Spleen (tissue), 11 donors: ENCODE measurements at regions not wholly inside any gene's neighbourhood (a gene's known extent, or its start where the extent isn't known, plus 50 kb on each side); places are given as distances from the start of the nearest gene placed in this dataset.

Source experiments
- DNase-seq: peaks from one replicate; pipeline ENCODE4 v3.0.0-alpha.2; 2020
- H3K27ac ChIP-seq, 8 donors: fragments of 200-600 bp; sonication (generic) in 7 of 8; 1 replicate in 4 of 8; 2 replicates in 4 of 8; pipeline versions ENCODE4 v1.5.0 to v1.8.0; 2016 to 2021; ENCODE audit warnings: inconsistent platforms in 4 of 8, mild to moderate bottlenecking in 4 of 8, moderate library complexity in 1 of 8
- H3K27me3 ChIP-seq, 7 donors: fragments of 200-600 bp; sonication (generic) in 6 of 7; replicated peaks in 1 of 7; 1 replicate in 4 of 7; 2 replicates in 3 of 7; pipeline versions ENCODE4 v1.5.0 to v1.8.0; 2016 to 2021; ENCODE audit warnings: inconsistent platforms in 3 of 7, mild to moderate bottlenecking in 1 of 7
- H3K36me3 ChIP-seq, 6 donors: fragments of 200-600 bp; sonication (generic) in 5 of 6; 1 replicate in 4 of 6; 2 replicates in 2 of 6; pipeline versions ENCODE4 v1.5.0 to v1.8.0; 2016 to 2021; ENCODE audit warnings: inconsistent platforms in 2 of 6
- H3K4me1 ChIP-seq, 6 donors: fragments of 200-600 bp; sonication (generic) in 5 of 6; 1 replicate in 3 of 6; 2 replicates in 3 of 6; pipeline versions ENCODE4 v1.5.0 to v1.8.0; 2016 to 2021; ENCODE audit warnings: inconsistent platforms in 3 of 6
- H3K4me3 ChIP-seq, 8 donors: fragments of 200-600 bp; sonication (generic) in 7 of 8; 1 replicate in 4 of 8; 2 replicates in 4 of 8; pipeline versions ENCODE4 v1.5.0 to v1.8.0; 2016 to 2021; ENCODE audit warnings: inconsistent platforms in 4 of 8, mild to moderate bottlenecking in 4 of 8, moderate library complexity in 2 of 8
- H3K9me3 ChIP-seq, 8 donors: fragments of 200-600 bp; sonication (generic) in 7 of 8; 1 replicate in 4 of 8; 2 replicates in 4 of 8; pipeline versions ENCODE4 v1.5.0 to v1.8.0; 2016 to 2021; ENCODE audit warnings: inconsistent platforms in 4 of 8
- POLR2A ChIP-seq, 3 donors: fragments of 450-650 bp; IDR thresholded peaks; one replicate each; pipeline ENCODE4 v1.5.1; 2017; ENCODE audit warnings: antibody characterized with exemption in 3 of 3, mild to moderate bottlenecking in 1 of 3
- POLR2AphosphoS5 ChIP-seq, 3 donors: sonication (generic); formaldehyde crosslinking; IDR thresholded peaks; one replicate each; pipeline ENCODE4 v1.5.1; 2017; ENCODE audit warnings: antibody characterized with exemption in 3 of 3
- WGBS, 5 donors: extraction: QIAGEN DNeasy Blood & Tissue Kit in 3 of 5; methylation state at CpG; one replicate each; pipeline versions ENCODE4 v1.1.5 to v1.1.7; 2013 to 2018; 5-methylcytosine and 5-hydroxymethylcytosine counted together
- intact Hi-C: fragments of 100-400 bp; cut with DNase I; formaldehyde crosslinking; loops from one replicate; pipeline ENCODE4 v1.15.0; 2023; ENCODE audit warnings: low total_unique reads
- TF ChIP-seq, protein P1 (sequence below), 11 experiments: fragments of 200-600 bp in 7 of 11; fragments of 450-650 bp in 4 of 11; sonication (generic) in 4 of 11; IDR thresholded peaks in 8 of 11; conservative IDR thresholded peaks in 3 of 11; 1 replicate in 7 of 11; 2 replicates in 4 of 11; pipeline versions ENCODE4 v1.4.0 to v1.8.0; 2016 to 2021; ENCODE audit warnings: antibody characterized with exemption in 11 of 11, inconsistent platforms in 4 of 11, mild to moderate bottlenecking in 1 of 11
- donor health status: healthy with polysubstance abuse.
- donor health status: DM: no; HTN: no; CAD: no; lungs with moderate emphysema.
- donor health status: DM: no; HTN: no; CAD: no.
- donor health status: Bipolar disorder and iron deficiency.
- donor health status: healthy.
- donor health status: DM: no; HTN: no; CAD: no.
- donor health status: DM: yes; HTN: yes; CAD: no.

DNA sequence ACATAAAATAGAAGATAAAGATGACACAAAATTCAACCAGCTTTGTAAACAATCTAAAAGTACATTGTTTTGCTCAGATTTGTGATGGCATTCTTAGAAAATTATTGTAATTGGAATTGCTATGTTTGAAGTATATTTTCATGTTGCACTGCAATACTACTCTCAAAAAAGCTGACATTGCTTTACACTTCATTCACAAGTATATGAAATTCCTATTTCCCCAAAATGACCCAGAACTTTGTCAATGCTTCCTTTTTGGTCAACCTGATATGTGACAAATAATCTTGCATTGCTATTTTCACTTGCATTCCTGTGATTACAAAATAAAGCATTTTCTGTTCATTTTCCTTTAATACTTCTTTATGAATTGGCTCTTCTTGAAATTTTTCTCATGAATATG, 104.1 kb upstream of the BMP5 start:
- intact Hi-C loops = no loop called here
- no peak for DNase-seq
- H3K9me3 ChIP-seq = peaks cover 0 to 5% (median 0%) of the 10 kb centered on the region in 8 donors
- H3K27ac ChIP-seq = no peak overlapping the region
- H3K4me3 ChIP-seq = no peak overlapping the region
- no peaks in the 10 kb centered on the region for H3K36me3 ChIP-seq
- TF ChIP-seq, protein P1, sequence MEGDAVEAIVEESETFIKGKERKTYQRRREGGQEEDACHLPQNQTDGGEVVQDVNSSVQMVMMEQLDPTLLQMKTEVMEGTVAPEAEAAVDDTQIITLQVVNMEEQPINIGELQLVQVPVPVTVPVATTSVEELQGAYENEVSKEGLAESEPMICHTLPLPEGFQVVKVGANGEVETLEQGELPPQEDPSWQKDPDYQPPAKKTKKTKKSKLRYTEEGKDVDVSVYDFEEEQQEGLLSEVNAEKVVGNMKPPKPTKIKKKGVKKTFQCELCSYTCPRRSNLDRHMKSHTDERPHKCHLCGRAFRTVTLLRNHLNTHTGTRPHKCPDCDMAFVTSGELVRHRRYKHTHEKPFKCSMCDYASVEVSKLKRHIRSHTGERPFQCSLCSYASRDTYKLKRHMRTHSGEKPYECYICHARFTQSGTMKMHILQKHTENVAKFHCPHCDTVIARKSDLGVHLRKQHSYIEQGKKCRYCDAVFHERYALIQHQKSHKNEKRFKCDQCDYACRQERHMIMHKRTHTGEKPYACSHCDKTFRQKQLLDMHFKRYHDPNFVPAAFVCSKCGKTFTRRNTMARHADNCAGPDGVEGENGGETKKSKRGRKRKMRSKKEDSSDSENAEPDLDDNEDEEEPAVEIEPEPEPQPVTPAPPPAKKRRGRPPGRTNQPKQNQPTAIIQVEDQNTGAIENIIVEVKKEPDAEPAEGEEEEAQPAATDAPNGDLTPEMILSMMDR (IDR thresholded peaks at IDR 0.05 in 8 of 11, conservative IDR thresholded peaks at IDR 0.05 in 3 of 11) = no peak
- TF ChIP-seq POLR2A (IDR thresholded peaks at IDR 0.05) = no peak
- no peaks in the 10 kb centered on the region for H3K27me3 ChIP-seq
- H3K4me1 ChIP-seq = no peaks in the 10 kb centered on the region

DNA sequence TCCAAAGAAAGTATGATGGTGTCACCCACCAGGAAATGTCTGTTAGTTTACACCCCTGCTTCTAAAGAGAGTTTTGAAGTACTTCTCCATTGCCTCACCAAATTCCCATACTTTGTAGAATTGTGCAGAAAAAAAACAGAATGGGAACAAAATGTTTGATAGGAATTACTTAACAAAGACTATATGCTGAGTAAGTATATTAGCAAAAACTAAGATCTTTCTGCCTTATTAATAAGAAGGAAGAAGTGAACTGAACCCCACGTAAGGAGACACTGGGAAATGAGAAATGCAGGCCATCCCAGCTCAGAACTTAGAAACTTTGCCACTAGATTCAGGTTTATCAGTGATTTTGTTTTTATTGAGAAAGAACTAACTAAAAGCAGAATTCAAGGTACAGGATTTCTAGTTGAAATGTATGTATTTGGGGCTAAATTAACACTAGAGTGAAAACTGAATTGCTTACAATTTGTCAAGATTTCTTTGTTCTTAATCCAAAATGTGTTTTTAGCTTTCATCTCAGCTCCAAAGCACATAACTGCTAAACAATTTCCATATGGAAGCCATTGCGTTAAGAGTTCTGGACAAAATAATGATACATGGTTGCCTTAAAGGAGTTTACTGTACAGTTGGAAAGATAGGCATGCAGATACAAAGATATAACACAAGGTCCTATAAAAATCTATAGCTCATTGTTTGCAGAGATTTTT, 102.7 kb upstream of the BMP5 start:
- no peaks in the 10 kb centered on the region for H3K4me1 ChIP-seq
- no peak overlapping the region for H3K27ac ChIP-seq
- intact Hi-C loops = no loop called here
- H3K27me3 ChIP-seq = no peaks in the 10 kb centered on the region
- no peak for DNase-seq
- H3K9me3 ChIP-seq = no peaks in the 10 kb centered on the region
- WGBS, 5 donors = 43 to 80% (median 78%) methylated on average over 2 of the region's 2 CpGs
- no peak overlapping the region for H3K4me3 ChIP-seq
- TF ChIP-seq POLR2A (IDR thresholded peaks at IDR 0.05) (no peak), POLR2AphosphoS5 (IDR thresholded peaks at IDR 0.05) (no peak)
- TF ChIP-seq, protein P1 (IDR thresholded peaks at IDR 0.05 in 8 of 11, conservative IDR thresholded peaks at IDR 0.05 in 3 of 11) = no peak
- H3K36me3 ChIP-seq = no peaks in the 10 kb centered on the region

DNA sequence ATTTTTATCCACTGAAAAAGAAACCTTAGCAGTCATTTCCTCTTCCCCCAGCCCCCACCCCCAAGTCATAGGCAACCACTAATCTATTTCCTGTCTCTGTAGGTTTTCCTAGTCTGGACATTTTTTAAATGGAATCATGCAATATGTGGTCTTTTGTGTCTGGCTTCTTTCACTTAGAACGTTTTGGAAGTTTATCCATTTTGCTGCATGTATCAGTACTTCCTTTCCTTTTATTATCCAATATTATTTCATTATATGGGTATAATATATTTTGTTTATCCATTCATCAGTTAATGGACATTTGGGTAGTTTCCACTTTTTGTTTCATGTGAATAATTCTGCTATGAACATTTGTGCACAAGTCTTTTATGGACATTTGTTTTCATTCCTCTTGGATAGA, 99.3 kb upstream of the BMP5 start:
- intact Hi-C loops = no loop called here

DNA sequence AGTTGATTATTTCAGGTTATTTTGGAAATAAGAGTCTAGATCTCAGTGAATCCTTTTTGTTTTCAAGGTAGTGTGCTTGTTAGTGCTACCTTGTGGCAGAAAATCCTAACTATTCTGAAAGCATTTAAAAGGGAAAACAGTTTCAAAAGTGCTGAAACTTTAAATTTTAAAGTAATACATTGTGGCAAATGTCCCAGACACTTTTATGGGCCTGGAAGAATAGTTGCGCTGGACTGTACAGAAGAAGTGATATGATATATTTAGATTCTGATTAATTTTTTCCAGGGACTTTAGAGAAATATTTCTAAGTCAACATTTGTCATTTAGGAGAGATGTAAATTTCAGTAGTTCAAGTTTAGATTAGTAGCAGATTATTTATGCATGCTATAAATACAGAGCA, 96.7 kb upstream of the BMP5 start:
- H3K4me1 ChIP-seq = no peaks in the 10 kb centered on the region
- no peak for DNase-seq
- intact Hi-C loops = no loop called here
- 92 to 95% (median 92%) methylated on average over 1 of the region's 1 CpG for WGBS, 5 donors
- no peaks in the 10 kb centered on the region for H3K36me3 ChIP-seq
- no peaks in the 10 kb centered on the region for H3K27me3 ChIP-seq
- TF ChIP-seq POLR2AphosphoS5 (IDR thresholded peaks at IDR 0.05) (no peak), POLR2A (IDR thresholded peaks at IDR 0.05) (no peak)
- TF ChIP-seq, protein P1 (IDR thresholded peaks at IDR 0.05 in 8 of 11, conservative IDR thresholded peaks at IDR 0.05 in 3 of 11) = no peak
- H3K27ac ChIP-seq = no peak overlapping the region
- no peak overlapping the region for H3K4me3 ChIP-seq
- no peaks in the 10 kb centered on the region for H3K9me3 ChIP-seq

More for the DNA sequence above, 99.3 kb upstream of the BMP5 start:
- no peak overlapping the region for H3K27ac ChIP-seq
- TF ChIP-seq POLR2AphosphoS5 (IDR thresholded peaks at IDR 0.05) (no peak), POLR2A (IDR thresholded peaks at IDR 0.05) (no peak)
- TF ChIP-seq, protein P1 (IDR thresholded peaks at IDR 0.05 in 8 of 11, conservative IDR thresholded peaks at IDR 0.05 in 3 of 11) = no peak
- WGBS, 5 donors = 6 to 9% (median 8%) methylated on average over 1 of the region's 1 CpG
- H3K4me1 ChIP-seq = no peaks in the 10 kb centered on the region
- no peaks in the 10 kb centered on the region for H3K36me3 ChIP-seq
- H3K4me3 ChIP-seq = no peak overlapping the region
- H3K9me3 ChIP-seq = no peaks in the 10 kb centered on the region
- no peaks in the 10 kb centered on the region for H3K27me3 ChIP-seq
- DNase-seq = no peak
